ENCODE measurements at regions not wholly inside any gene's neighbourhood (a gene's known extent, or its start where the extent isn't known, plus 50 kb on each side); places are given as distances from the start of the nearest gene placed in this dataset.
"Not testable (repeated sequence)": the region's sequence is repeated elsewhere in the genome, so short reads cannot be mapped to it uniquely, and the experiment has no call there.

DNA sequence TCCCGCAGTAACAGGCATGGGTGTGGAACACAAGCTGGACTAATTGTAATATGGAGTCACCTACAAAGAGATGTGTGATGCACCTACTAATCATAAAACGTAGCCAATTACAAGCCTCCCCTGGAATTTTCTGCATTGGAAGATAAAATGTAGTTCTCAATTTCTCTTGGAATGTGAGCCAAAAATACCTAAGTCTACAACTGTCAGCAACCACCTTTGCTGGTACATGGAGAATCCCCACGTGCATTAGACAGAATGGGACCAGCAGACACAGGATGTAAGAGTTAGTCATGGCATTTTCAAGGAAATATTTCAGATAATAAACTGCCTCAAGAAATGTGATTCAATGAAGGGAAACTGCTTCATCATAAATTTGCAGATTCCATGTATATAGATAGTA, 85.6 kb upstream of the DCC start:
- Histone ChIP-seq H3K9me2 (no peaks in the 10 kb centered on the region), H3K27me3 (ENCODE audit: insufficient read depth) (no peaks in the 10 kb centered on the region), H3K4me3 (ENCODE audit: low read depth in 2 of 2, low read length in 1 of 2) (no peak overlapping the region), H3K36me3 (replicated peaks in 1 of 2; ENCODE audit: control insufficient read depth in 1 of 2, insufficient read depth in 2 of 2, low read length in 1 of 2) (no peaks in the 10 kb centered on the region), H2AFZ (ENCODE audit: low read depth) (no peak overlapping the region), H3K4me2 (no peak overlapping the region), H3K9me3 (no peaks in the 10 kb centered on the region), H3K4me1 (ENCODE audit: control insufficient read depth in 1 of 2, insufficient read depth in 2 of 2, low read depth in 1 of 2, low read length in 1 of 2) (no peaks in the 10 kb centered on the region), H4K20me1 (ENCODE audit: insufficient read depth) (no peaks in the 10 kb centered on the region), H3K79me2 (ENCODE audit: insufficient read depth) (no peaks in the 10 kb centered on the region), H3F3A (replicated peaks; ENCODE audit: insufficient read depth) (no peaks in the 10 kb centered on the region), H3K27ac (ENCODE audit: low read depth in 2 of 2, low read length in 1 of 2) (no peak overlapping the region), H3K9ac (no peak overlapping the region)
- no peak for TF ChIP-seq TAF1 (IDR thresholded peaks at IDR 0.05; ENCODE audit: borderline replicate concordance, low read depth, low read length)
- no peak for TF ChIP-seq MEF2A (IDR thresholded peaks at IDR 0.05; ENCODE audit: borderline replicate concordance, low read depth)
- TF ChIP-seq, protein P1, sequence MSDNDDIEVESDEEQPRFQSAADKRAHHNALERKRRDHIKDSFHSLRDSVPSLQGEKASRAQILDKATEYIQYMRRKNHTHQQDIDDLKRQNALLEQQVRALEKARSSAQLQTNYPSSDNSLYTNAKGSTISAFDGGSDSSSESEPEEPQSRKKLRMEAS (IDR thresholded peaks at IDR 0.05; ENCODE audit: low read depth), result no peak
- no peak for TF ChIP-seq FOXM1 (IDR thresholded peaks at IDR 0.05; ENCODE audit: low read depth)
- no peak for TF ChIP-seq NFIC (IDR thresholded peaks at IDR 0.05; ENCODE audit: borderline replicate concordance)
- TF ChIP-seq JUND (IDR thresholded peaks at IDR 0.05), result no peak
- TF ChIP-seq, protein P2, sequence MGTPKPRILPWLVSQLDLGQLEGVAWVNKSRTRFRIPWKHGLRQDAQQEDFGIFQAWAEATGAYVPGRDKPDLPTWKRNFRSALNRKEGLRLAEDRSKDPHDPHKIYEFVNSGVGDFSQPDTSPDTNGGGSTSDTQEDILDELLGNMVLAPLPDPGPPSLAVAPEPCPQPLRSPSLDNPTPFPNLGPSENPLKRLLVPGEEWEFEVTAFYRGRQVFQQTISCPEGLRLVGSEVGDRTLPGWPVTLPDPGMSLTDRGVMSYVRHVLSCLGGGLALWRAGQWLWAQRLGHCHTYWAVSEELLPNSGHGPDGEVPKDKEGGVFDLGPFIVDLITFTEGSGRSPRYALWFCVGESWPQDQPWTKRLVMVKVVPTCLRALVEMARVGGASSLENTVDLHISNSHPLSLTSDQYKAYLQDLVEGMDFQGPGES (IDR thresholded peaks at IDR 0.05; ENCODE audit: low read depth, low read length), result no peak
- no peak for TF ChIP-seq TCF12 (IDR thresholded peaks at IDR 0.05)
- no peak for TF ChIP-seq TEAD4 (IDR thresholded peaks at IDR 0.05; ENCODE audit: borderline replicate concordance, insufficient read depth)
- no peak for TF ChIP-seq SIN3A (IDR thresholded peaks at IDR 0.05; ENCODE audit: borderline replicate concordance, low read depth, low read length)
- CTCF ChIA-PET, result no interaction called here
- no peak for DNase-seq
- POLR2A ChIA-PET, result no interaction called here
- 30% methylated on average over 3 of the region's 3 CpGs for WGBS (ENCODE audit: low lambda C conversion rate)

DNA sequence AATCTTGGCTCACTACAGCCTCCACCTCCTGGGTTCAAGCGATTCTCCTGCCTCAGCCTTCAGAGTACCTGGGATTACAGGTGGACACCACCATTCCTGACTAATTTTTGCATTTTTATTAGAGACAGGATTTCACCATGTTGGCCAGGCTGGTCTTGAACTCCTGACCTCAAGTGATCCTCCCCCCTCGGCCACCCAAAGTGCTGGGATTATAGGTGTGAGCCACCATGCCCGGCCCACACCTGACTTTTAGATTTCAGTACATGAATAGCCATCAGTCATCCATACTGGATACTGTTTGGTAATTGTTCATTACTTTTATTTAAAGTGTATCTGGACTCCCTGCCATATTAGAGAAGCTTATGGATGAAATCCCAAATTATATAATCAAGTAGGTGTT, 82.6 kb upstream of the DCC start:
- H3K36me3 ChIP-seq (replicated peaks in 1 of 2; ENCODE audit: control insufficient read depth in 1 of 2, insufficient read depth in 2 of 2, low read length in 1 of 2); H3K9ac ChIP-seq; H3K4me3 ChIP-seq (ENCODE audit: low read depth in 2 of 2, low read length in 1 of 2); H3K9me3 ChIP-seq; CTCF ChIA-PET; H3K4me1 ChIP-seq (ENCODE audit: control insufficient read depth in 1 of 2, insufficient read depth in 2 of 2, low read depth in 1 of 2, low read length in 1 of 2); POLR2A ChIA-PET; DNase-seq; H4K20me1 ChIP-seq (ENCODE audit: insufficient read depth); H3F3A ChIP-seq (replicated peaks; ENCODE audit: insufficient read depth); H3K9me2 ChIP-seq; H3K79me2 ChIP-seq (ENCODE audit: insufficient read depth); H3K27me3 ChIP-seq (ENCODE audit: insufficient read depth); H2AFZ ChIP-seq (ENCODE audit: low read depth); H3K27ac ChIP-seq (ENCODE audit: low read depth in 2 of 2, low read length in 1 of 2); H3K4me2 ChIP-seq: not testable (repeated sequence)
- 36% methylated on average over 3 of the region's 3 CpGs for WGBS (ENCODE audit: low lambda C conversion rate)

DNA sequence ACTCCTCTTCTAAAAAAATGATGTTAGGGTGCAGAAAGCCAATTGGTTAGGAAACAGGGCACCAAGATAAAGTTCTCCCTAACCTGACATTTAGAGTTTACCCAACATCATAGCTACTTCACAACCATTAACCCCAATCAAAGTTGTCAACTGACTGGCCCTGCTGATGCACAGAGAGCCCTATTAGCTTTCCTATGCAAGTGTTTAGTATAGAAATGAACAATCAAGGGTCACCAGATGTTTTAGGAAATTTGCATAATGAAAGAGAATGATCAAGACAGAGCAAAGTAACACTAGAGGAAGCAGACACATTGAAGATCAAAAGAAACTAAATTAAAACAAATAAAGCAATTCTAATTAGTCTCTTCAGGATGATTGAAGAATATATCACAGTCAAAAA, 64.2 kb upstream of the DCC start:
- Histone ChIP-seq H2AFZ (ENCODE audit: low read depth) (no peak overlapping the region), H3K9me3 (no peaks in the 10 kb centered on the region; the same call in 1 of the 2 replicates), H3K79me2 (ENCODE audit: insufficient read depth) (no peaks in the 10 kb centered on the region), H3F3A (replicated peaks; ENCODE audit: insufficient read depth) (no peaks in the 10 kb centered on the region), H3K9ac (no peak overlapping the region), H3K9me2 (no peaks in the 10 kb centered on the region), H3K27me3 (ENCODE audit: insufficient read depth) (no peaks in the 10 kb centered on the region), H3K4me1 (ENCODE audit: control insufficient read depth in 1 of 2, insufficient read depth in 2 of 2, low read depth in 1 of 2, low read length in 1 of 2) (no peaks in the 10 kb centered on the region), H4K20me1 (ENCODE audit: insufficient read depth) (no peaks in the 10 kb centered on the region), H3K27ac (ENCODE audit: low read depth in 2 of 2, low read length in 1 of 2) (no peak overlapping the region), H3K4me3 (ENCODE audit: low read depth in 2 of 2, low read length in 1 of 2) (no peak overlapping the region), H3K36me3 (replicated peaks in 1 of 2; ENCODE audit: control insufficient read depth in 1 of 2, insufficient read depth in 2 of 2, low read length in 1 of 2) (no peaks in the 10 kb centered on the region), H3K4me2 (no peak overlapping the region)
- POLR2A ChIA-PET, result no interaction called here
- no peak for DNase-seq
- TF ChIP-seq, protein P3, sequence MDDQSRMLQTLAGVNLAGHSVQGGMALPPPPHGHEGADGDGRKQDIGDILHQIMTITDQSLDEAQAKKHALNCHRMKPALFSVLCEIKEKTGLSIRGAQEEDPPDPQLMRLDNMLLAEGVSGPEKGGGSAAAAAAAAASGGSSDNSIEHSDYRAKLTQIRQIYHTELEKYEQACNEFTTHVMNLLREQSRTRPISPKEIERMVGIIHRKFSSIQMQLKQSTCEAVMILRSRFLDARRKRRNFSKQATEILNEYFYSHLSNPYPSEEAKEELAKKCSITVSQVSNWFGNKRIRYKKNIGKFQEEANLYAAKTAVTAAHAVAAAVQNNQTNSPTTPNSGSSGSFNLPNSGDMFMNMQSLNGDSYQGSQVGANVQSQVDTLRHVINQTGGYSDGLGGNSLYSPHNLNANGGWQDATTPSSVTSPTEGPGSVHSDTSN (IDR thresholded peaks at IDR 0.05), result no peak
- TF ChIP-seq YY1 (IDR thresholded peaks at IDR 0.05; ENCODE audit: low read depth), result no peak
- CTCF ChIA-PET, result interaction anchor here (0.6 kb wide), 1 partner anchor 584 kb away, joined by 3 read pairs; no protein-coding TSS in a partner anchor

All from SK-N-SH (cell line).